ENCODE measurements at regions not wholly inside any gene's neighbourhood (a gene's known extent, or its start where the extent isn't known, plus 50 kb on each side); places are given as distances from the start of the nearest gene placed in this dataset.
"Not testable (repeated sequence)": the region's sequence is repeated elsewhere in the genome, so short reads cannot be mapped to it uniquely, and the experiment has no call there.

- WGBS, 2 donors: 55 to 60% methylated on average over 4 of the region's 4 CpGs
- DNase-seq: no peak
- Histone ChIP-seq H3K36me3 (no peaks in the 10 kb centered on the region), H3K4me1 (no peaks in the 10 kb centered on the region), H3K27me3 (no peaks in the 10 kb centered on the region), H3K27ac (no peak overlapping the region), H3K4me3 (no peak overlapping the region), H3K9me3 (peaks cover 0 to 6% (median 0%) of the 10 kb centered on the region in 3 donors)
- intact Hi-C loops (cut with DNase I): no loop called here
- TF ChIP-seq POLR2A (IDR thresholded peaks at IDR 0.05) (no peak), CTCF (IDR thresholded peaks at IDR 0.05) (no peak)
These were observed 2541.1 kb downstream of the PCDH9 start for GRCh38 chr13:64688893-64689677.

- H3K9me3 ChIP-seq; H3K27me3 ChIP-seq; H3K4me1 ChIP-seq; H3K36me3 ChIP-seq; DNase-seq; intact Hi-C loops (cut with DNase I); H3K4me3 ChIP-seq; H3K27ac ChIP-seq: not testable (repeated sequence)
- WGBS, 2 donors: 63 to 65% methylated on average over 4 of the region's 4 CpGs
These were observed 2543.6 kb downstream of the PCDH9 start for GRCh38 chr13:64686536-64686935.

- Histone ChIP-seq H3K4me3 (no peak overlapping the region), H3K4me1 (no peaks in the 10 kb centered on the region), H3K27me3 (no peaks in the 10 kb centered on the region), H3K9me3 (peaks cover 0 to 6% (median 0%) of the 10 kb centered on the region in 3 donors), H3K27ac (no peak overlapping the region), H3K36me3 (no peaks in the 10 kb centered on the region)
- intact Hi-C loops (cut with DNase I): no loop called here
- DNase-seq: no peak
- TF ChIP-seq POLR2A (IDR thresholded peaks at IDR 0.05): no peak
- no peak for TF ChIP-seq CTCF (IDR thresholded peaks at IDR 0.05)
- WGBS, 2 donors: 55 to 60% methylated on average over 7 of the region's 7 CpGs
These were observed 2545.3 kb downstream of the PCDH9 start for GRCh38 chr13:64684685-64685431.

GRCh38 chr13:64684108-64684507 lies 2546.0 kb downstream of the PCDH9 start:
- intact Hi-C loops (cut with DNase I): no loop called here
- no peaks in the 10 kb centered on the region for H3K27me3 ChIP-seq
- WGBS, 2 donors: 55 to 73% methylated on average over 3 of the region's 3 CpGs

GRCh38 chr13:64680739-64681138 lies 2549.4 kb downstream of the PCDH9 start:
- 75 to 83% methylated on average over 1 of the region's 1 CpG for WGBS, 2 donors
- H3K9me3 ChIP-seq: no peaks in the 10 kb centered on the region
- DNase-seq: no peak

More at GRCh38 chr13:64684108-64684507, 2546.0 kb downstream of the PCDH9 start:
- Histone ChIP-seq H3K9me3 (peaks cover 0 to 6% (median 0%) of the 10 kb centered on the region in 3 donors), H3K36me3 (no peaks in the 10 kb centered on the region), H3K4me3 (no peak overlapping the region), H3K4me1 (no peaks in the 10 kb centered on the region), H3K27ac (no peak overlapping the region)
- TF ChIP-seq POLR2A (IDR thresholded peaks at IDR 0.05): no peak
- no peak for TF ChIP-seq CTCF (IDR thresholded peaks at IDR 0.05)
- DNase-seq: no peak

More at GRCh38 chr13:64680739-64681138, 2549.4 kb downstream of the PCDH9 start:
- no peaks in the 10 kb centered on the region for H3K27me3 ChIP-seq
- H3K4me3 ChIP-seq: no peak overlapping the region
- no peaks in the 10 kb centered on the region for H3K4me1 ChIP-seq
- H3K27ac ChIP-seq: no peak overlapping the region
- intact Hi-C loops (cut with DNase I): no loop called here
- H3K36me3 ChIP-seq: no peaks in the 10 kb centered on the region
- no peak for TF ChIP-seq CTCF (IDR thresholded peaks at IDR 0.05)
- no peak for TF ChIP-seq POLR2A (IDR thresholded peaks at IDR 0.05)
